ENCODE measurements at regions not wholly inside any gene's neighbourhood (a gene's known extent, or its start where the extent isn't known, plus 50 kb on each side); places are given as distances from the start of the nearest gene placed in this dataset.

DNA sequence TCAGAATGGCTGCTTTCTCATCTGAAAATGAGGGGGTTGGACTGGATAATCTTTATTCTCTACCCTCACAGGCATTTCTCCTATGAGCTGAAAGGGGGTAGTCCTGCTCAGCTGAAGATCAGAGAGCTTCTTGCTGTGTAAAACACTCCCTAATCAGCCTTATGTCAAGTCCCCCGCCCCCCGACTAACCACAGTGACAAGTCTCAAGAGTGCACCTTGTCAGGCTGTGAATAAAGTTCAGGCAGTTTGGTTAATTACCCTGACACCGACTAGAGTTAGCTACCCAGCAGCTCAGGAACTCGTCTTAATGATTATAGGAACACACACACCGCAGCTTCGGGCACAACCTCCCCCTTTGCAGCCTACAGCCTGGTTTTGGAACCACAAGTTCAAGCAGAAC lies 513.7 kb downstream of the RPS24 start:
- peaks cover 16 to 17% of the 10 kb centered on the region in 2 donors for H3K4me1 ChIP-seq

DNA sequence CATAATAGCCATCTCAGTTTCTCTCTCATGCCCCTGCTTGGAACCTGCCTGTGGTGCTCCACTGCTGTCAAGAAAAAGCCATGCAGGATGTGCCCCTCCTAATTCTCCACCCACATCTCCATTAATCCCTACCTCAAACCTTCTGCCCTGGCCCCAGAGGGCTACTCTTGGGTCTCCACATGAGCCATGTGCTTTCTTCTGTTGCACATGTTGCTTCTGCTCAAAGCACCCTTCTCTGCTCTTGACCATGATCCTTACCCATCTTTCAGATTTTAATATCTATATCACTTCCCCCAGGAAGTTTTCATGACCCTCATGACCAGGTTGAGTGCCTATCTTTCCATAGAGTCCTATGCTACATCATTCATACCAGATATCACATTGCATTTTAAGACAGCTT lies 514.2 kb downstream of the RPS24 start:
- intact Hi-C loops (cut with DNase I; ENCODE audit: low total_unique reads) (no loop called here), in situ Hi-C loops (cut with MboI; ENCODE audit: low sequenced_read_pairs in 4 of 4) (no loop called here)
- Histone ChIP-seq H3K9me3 (no peaks in the 10 kb centered on the region), H3K4me3 (no peak overlapping the region), H3K27ac (no peak overlapping the region), H3K36me3 (no peaks in the 10 kb centered on the region), H3K27me3 (no peaks in the 10 kb centered on the region), H3K4me1 (peaks cover 16 to 17% of the 10 kb centered on the region in 2 donors)
- DNase-seq = no peak
- TF ChIP-seq POLR2A (IDR thresholded peaks at IDR 0.05) = no peak
- TF ChIP-seq, protein P1, sequence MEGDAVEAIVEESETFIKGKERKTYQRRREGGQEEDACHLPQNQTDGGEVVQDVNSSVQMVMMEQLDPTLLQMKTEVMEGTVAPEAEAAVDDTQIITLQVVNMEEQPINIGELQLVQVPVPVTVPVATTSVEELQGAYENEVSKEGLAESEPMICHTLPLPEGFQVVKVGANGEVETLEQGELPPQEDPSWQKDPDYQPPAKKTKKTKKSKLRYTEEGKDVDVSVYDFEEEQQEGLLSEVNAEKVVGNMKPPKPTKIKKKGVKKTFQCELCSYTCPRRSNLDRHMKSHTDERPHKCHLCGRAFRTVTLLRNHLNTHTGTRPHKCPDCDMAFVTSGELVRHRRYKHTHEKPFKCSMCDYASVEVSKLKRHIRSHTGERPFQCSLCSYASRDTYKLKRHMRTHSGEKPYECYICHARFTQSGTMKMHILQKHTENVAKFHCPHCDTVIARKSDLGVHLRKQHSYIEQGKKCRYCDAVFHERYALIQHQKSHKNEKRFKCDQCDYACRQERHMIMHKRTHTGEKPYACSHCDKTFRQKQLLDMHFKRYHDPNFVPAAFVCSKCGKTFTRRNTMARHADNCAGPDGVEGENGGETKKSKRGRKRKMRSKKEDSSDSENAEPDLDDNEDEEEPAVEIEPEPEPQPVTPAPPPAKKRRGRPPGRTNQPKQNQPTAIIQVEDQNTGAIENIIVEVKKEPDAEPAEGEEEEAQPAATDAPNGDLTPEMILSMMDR (IDR thresholded peaks at IDR 0.05 in 4 of 5, conservative IDR thresholded peaks at IDR 0.05 in 1 of 5) = no peak
- ATAC-seq = no peak

More for the DNA sequence above, 513.7 kb downstream of the RPS24 start:
- DNase-seq (no peak), ATAC-seq (no peak)
- no peaks in the 10 kb centered on the region for H3K9me3 ChIP-seq
- TF ChIP-seq, protein P1 (IDR thresholded peaks at IDR 0.05 in 4 of 5, conservative IDR thresholded peaks at IDR 0.05 in 1 of 5) = no peak
- TF ChIP-seq POLR2A (IDR thresholded peaks at IDR 0.05) = no peak
- H3K4me3 ChIP-seq = no peak overlapping the region
- intact Hi-C loops (cut with DNase I; ENCODE audit: low total_unique reads) = no loop called here
- no peak overlapping the region for H3K27ac ChIP-seq
- no peaks in the 10 kb centered on the region for H3K27me3 ChIP-seq
- in situ Hi-C loops (cut with MboI; ENCODE audit: low sequenced_read_pairs in 4 of 4) = no loop called here
- no peaks in the 10 kb centered on the region for H3K36me3 ChIP-seq

DNA sequence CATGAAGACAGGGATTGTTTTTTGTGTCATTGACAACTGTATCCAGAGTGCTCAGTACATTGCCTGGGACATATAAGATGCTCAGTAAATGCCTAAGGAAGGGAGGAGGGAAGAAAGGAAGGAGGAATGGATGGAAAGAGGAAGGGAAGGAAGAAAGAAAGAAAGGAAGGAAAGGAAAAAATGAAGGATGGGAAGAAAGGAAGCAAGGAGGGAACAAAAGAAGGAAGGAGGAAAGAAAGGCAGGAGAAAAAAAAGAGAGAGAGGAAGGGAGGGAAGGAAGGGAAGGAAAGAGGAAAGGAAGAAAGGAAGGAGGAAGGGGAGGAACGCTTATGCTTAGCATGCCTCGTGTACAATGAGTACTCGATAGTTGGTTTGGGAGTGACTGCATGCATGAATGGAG lies 514.7 kb downstream of the RPS24 start:
- no peak for ATAC-seq
- no peak overlapping the region for H3K27ac ChIP-seq
- H3K4me1 ChIP-seq = peaks cover 14 to 17% of the 10 kb centered on the region in 2 donors
- no peaks in the 10 kb centered on the region for H3K36me3 ChIP-seq
- no peak for DNase-seq
- H3K9me3 ChIP-seq = no peaks in the 10 kb centered on the region
- no peak for TF ChIP-seq POLR2A (IDR thresholded peaks at IDR 0.05)
- TF ChIP-seq, protein P1 (IDR thresholded peaks at IDR 0.05 in 4 of 5, conservative IDR thresholded peaks at IDR 0.05 in 1 of 5) = no peak
- H3K27me3 ChIP-seq = no peaks in the 10 kb centered on the region
- no peak overlapping the region for H3K4me3 ChIP-seq
- in situ Hi-C loops (cut with MboI; ENCODE audit: low sequenced_read_pairs in 4 of 4) = no loop called here
- intact Hi-C loops (cut with DNase I; ENCODE audit: low total_unique reads) = no loop called here

DNA sequence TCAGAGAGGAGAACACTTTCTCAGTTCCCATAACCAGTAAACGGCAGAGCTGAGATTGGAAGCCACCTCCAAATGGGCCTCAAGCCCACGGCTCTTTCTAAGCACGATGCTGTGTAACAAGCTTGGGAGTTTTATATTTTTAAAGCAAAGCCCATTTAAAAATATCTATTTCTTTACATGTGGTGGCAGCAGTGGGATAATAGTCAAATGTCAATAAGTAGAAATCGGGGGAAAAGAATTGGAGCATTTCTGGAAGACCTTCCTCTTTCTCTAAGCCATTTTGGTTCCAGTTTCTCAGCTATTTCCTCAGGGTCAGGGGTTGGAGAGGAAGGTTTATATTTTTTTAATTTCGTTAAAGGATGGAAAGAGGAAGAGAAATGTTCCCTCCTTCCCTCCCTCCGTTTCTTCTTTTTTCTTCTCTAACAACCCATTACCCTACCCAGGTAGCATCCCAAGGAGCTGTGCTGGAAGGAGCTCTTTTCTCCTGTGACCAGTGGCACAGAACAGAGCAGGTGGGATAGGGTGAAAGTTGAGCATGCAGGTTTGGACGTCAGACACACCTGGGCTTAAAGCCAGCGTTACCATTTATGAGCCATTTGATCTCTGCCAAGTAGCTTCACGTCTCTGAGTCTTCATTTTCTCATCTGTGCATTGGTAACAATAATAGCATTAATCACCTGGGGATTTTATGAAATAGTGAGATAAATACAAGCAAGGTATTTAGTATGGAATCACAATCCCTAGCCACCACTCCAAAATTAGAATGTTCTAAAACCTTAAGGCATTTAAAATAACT lies 515.7 kb downstream of the RPS24 start:
- Histone ChIP-seq H3K4me1 (peaks cover 5 to 8% of the 10 kb centered on the region in 2 donors), H3K27me3 (no peaks in the 10 kb centered on the region), H3K9me3 (no peaks in the 10 kb centered on the region), H3K4me3 (no peak overlapping the region), H3K27ac (no peak overlapping the region), H3K36me3 (no peaks in the 10 kb centered on the region)
- ATAC-seq = peak in 1 of 2 donors; percentile 42
- intact Hi-C loops (cut with DNase I; ENCODE audit: low total_unique reads) = no loop called here
- TF ChIP-seq, protein P1 (IDR thresholded peaks at IDR 0.05 in 4 of 5, conservative IDR thresholded peaks at IDR 0.05 in 1 of 5) = no peak
- TF ChIP-seq POLR2A (IDR thresholded peaks at IDR 0.05) = no peak
- no peak for DNase-seq
- in situ Hi-C loops (cut with MboI; ENCODE audit: low sequenced_read_pairs in 4 of 4) = no loop called here

All from gastrocnemius medialis (tissue), 4 donors.